Ascending aorta (tissue), 2 donors: ENCODE measurements at regions not wholly inside any gene's neighbourhood (a gene's known extent, or its start where the extent isn't known, plus 50 kb on each side); places are given as distances from the start of the nearest gene placed in this dataset.

Experiments used
- DNase-seq, 2 donors: peaks; one replicate each; pipeline ENCODE4 v3.0.0-alpha.2; 2019; ENCODE audit warnings: low spot score in 2 of 2
- H3K27ac ChIP-seq, 2 donors: fragments of 200-600 bp; sonication (generic); one replicate each; pipeline ENCODE4 v1.5.1; 2016 to 2017; ENCODE audit warnings: mild to moderate bottlenecking in 1 of 2
- H3K27me3 ChIP-seq: fragments of 200-600 bp; sonication (generic); one replicate; pipeline ENCODE4 v1.5.1; 2017
- H3K36me3 ChIP-seq, 2 donors: fragments of 200-600 bp; sonication (generic); one replicate each; pipeline ENCODE4 v1.5.1; 2016
- H3K4me1 ChIP-seq, 2 donors: fragments of 200-600 bp; sonication (generic); one replicate each; pipeline ENCODE4 v1.5.1; 2016 to 2017; ENCODE audit warnings: mild to moderate bottlenecking in 1 of 2
- H3K4me3 ChIP-seq, 2 donors: fragments of 200-600 bp; sonication (generic); one replicate each; pipeline ENCODE4 v1.5.1; 2016 to 2017; ENCODE audit warnings: mild to moderate bottlenecking in 1 of 2
- H3K9me3 ChIP-seq, 2 donors: fragments of 200-600 bp; sonication (generic); one replicate each; pipeline ENCODE4 v1.5.1; 2016
- CTCF ChIP-seq, 3 experiments: fragments of 200-600 bp in 2 of 3; fragments of 450-650 bp in 1 of 3; sonication (generic) in 2 of 3; IDR thresholded peaks; one replicate each; pipeline ENCODE4 v1.5.1; 2016 to 2019; ENCODE audit warnings: antibody characterized with exemption in 3 of 3, mild to moderate bottlenecking in 1 of 3, moderate library complexity in 1 of 3
- intact Hi-C: fragments of 100-400 bp; cut with DNase I; formaldehyde crosslinking; loops from one replicate; pipeline ENCODE4 v1.15.1; 2023

- H3K27me3 ChIP-seq = no peaks in the 10 kb centered on the region
- intact Hi-C loops = no loop called here
- H3K9me3 ChIP-seq = no peaks in the 10 kb centered on the region
- H3K27ac ChIP-seq = no peak overlapping the region
- H3K4me3 ChIP-seq = no peak overlapping the region
- DNase-seq = no peak
- no peaks in the 10 kb centered on the region for H3K36me3 ChIP-seq
- no peaks in the 10 kb centered on the region for H3K4me1 ChIP-seq
- TF ChIP-seq CTCF (IDR thresholded peaks at IDR 0.05) = no peak
These were observed 386.8 kb upstream of the PLSCR5 start for GRCh38 chr3:146991907-146992306.

GRCh38 chr3:146975476-146975875, 370.3 kb upstream of the PLSCR5 start:
- intact Hi-C loops = no loop called here
- H3K36me3 ChIP-seq = no peaks in the 10 kb centered on the region
- no peak overlapping the region for H3K27ac ChIP-seq
- H3K9me3 ChIP-seq = no peaks in the 10 kb centered on the region
- no peak overlapping the region for H3K4me3 ChIP-seq
- no peak for DNase-seq
- no peaks in the 10 kb centered on the region for H3K27me3 ChIP-seq
- no peak for TF ChIP-seq CTCF (IDR thresholded peaks at IDR 0.05)
- no peaks in the 10 kb centered on the region for H3K4me1 ChIP-seq

GRCh38 chr3:146975032-146975431, 369.9 kb upstream of the PLSCR5 start:
- TF ChIP-seq CTCF (IDR thresholded peaks at IDR 0.05) = no peak
- Histone ChIP-seq H3K27me3 (no peaks in the 10 kb centered on the region), H3K27ac (no peak overlapping the region), H3K36me3 (no peaks in the 10 kb centered on the region), H3K4me1 (no peaks in the 10 kb centered on the region), H3K9me3 (no peaks in the 10 kb centered on the region), H3K4me3 (no peak overlapping the region)
- DNase-seq = no peak
- intact Hi-C loops = no loop called here

GRCh38 chr3:146974001-146974400, 368.9 kb upstream of the PLSCR5 start:
- H3K4me1 ChIP-seq = no peaks in the 10 kb centered on the region

GRCh38 chr3:146972726-146973125, 367.6 kb upstream of the PLSCR5 start:
- intact Hi-C loops = no loop called here
- Histone ChIP-seq H3K27ac (no peak overlapping the region), H3K9me3 (no peaks in the 10 kb centered on the region), H3K4me1 (no peaks in the 10 kb centered on the region), H3K4me3 (no peak overlapping the region), H3K36me3 (no peaks in the 10 kb centered on the region), H3K27me3 (no peaks in the 10 kb centered on the region)
- no peak for DNase-seq
- TF ChIP-seq CTCF (IDR thresholded peaks at IDR 0.05) = no peak

More at GRCh38 chr3:146974001-146974400, 368.9 kb upstream of the PLSCR5 start:
- Histone ChIP-seq H3K4me3 (no peak overlapping the region), H3K27ac (no peak overlapping the region), H3K9me3 (no peaks in the 10 kb centered on the region), H3K36me3 (no peaks in the 10 kb centered on the region), H3K27me3 (no peaks in the 10 kb centered on the region)
- no peak for TF ChIP-seq CTCF (IDR thresholded peaks at IDR 0.05)
- DNase-seq = no peak
- intact Hi-C loops = no loop called here

GRCh38 chr3:146970236-146970635, 365.1 kb upstream of the PLSCR5 start:
- H3K9me3 ChIP-seq = no peaks in the 10 kb centered on the region
- no peaks in the 10 kb centered on the region for H3K4me1 ChIP-seq
- no peak for TF ChIP-seq CTCF (IDR thresholded peaks at IDR 0.05)
- H3K27me3 ChIP-seq = no peaks in the 10 kb centered on the region
- intact Hi-C loops = no loop called here
- no peak overlapping the region for H3K4me3 ChIP-seq
- no peak overlapping the region for H3K27ac ChIP-seq
- no peaks in the 10 kb centered on the region for H3K36me3 ChIP-seq
- DNase-seq = no peak
